ENCODE measurements at regions not wholly inside any gene's neighbourhood (a gene's known extent, or its start where the extent isn't known, plus 50 kb on each side); places are given as distances from the start of the nearest gene placed in this dataset.

DNA sequence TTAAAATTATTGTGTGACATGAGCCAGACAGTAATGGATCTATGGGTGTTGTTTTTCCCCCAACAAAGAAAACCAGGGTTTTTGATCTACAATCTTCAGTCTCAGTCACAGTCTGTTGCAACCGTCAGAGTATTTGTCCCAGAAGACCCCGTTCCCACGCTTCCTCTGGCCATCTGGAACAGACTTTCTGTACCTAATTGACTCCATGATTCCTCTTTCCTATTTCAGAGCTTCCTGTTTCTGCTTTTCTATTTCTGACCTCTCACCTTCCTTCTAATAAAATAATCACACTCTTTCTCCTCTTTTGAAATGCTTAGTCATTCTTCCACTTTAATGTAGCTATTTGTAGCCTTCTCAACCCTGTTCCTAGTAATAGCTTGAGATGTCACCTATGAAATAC lies 1044.8 kb downstream of the DTWD2 start:
- POLR2A ChIA-PET = no interaction called here
- H3K9me3 ChIP-seq (replicated peaks; ENCODE audit: control insufficient read depth, insufficient read depth, low read length) = no peaks in the 10 kb centered on the region
- H4K20me1 ChIP-seq (replicated peaks; ENCODE audit: control insufficient read depth, extremely low read depth, insufficient read depth, low read length) = no peaks in the 10 kb centered on the region
- dilution Hi-C loops (cut with MboI; ENCODE audit: extremely low pct_ligation_motif_present, low sequenced_read_pairs) (no loop called here), intact Hi-C loops (cut with micrococcal nuclease) (no loop called here)
- H3K36me3 ChIP-seq (ENCODE audit: control insufficient read depth in 2 of 2, extremely low read depth in 1 of 2, insufficient read depth in 2 of 2, low read length in 2 of 2) = no peaks in the 10 kb centered on the region
- DNase-seq (ENCODE audit: low read depth, low spot score) (no peak), FAIRE-seq (no peak)
- no peak overlapping the region for H3K4me2 ChIP-seq (ENCODE audit: insufficient read depth, low read length)
- no peak overlapping the region for H3K27ac ChIP-seq (ENCODE audit: insufficient read depth, low read depth, low read length)
- CTCF ChIA-PET = no interaction called here
- no peaks in the 10 kb centered on the region for H3K9me1 ChIP-seq (replicated peaks; ENCODE audit: control insufficient read depth, extremely low read depth, insufficient read depth, low read length)
- no peaks in the 10 kb centered on the region for H3K27me3 ChIP-seq (ENCODE audit: control insufficient read depth in 2 of 2, insufficient read depth in 2 of 2, low read length in 2 of 2)
- no peak for TF ChIP-seq POLR2AphosphoS5 (IDR thresholded peaks at IDR 0.05; ENCODE audit: insufficient read depth, low read depth, low read length)
- no peak for TF ChIP-seq CTCF (IDR thresholded peaks at IDR 0.05; ENCODE audit: extremely low read depth in 1 of 2, insufficient read depth in 1 of 2, low read depth in 1 of 2, low read length in 2 of 2)
- TF ChIP-seq MYC (IDR thresholded peaks at IDR 0.05; ENCODE audit: low read depth, low read length) = no peak
- no peak for TF ChIP-seq JUN (IDR thresholded peaks at IDR 0.05; ENCODE audit: borderline replicate concordance, insufficient read depth, insufficient read length, low read depth)
- no peak for TF ChIP-seq EZH2 (IDR thresholded peaks at IDR 0.05; ENCODE audit: borderline replicate concordance, low read depth, low read length, severe bottlenecking)
- no peak overlapping the region for H2AFZ ChIP-seq (ENCODE audit: low read depth, low read length)
- H3K4me1 ChIP-seq (ENCODE audit: control insufficient read depth, extremely low read depth, insufficient read depth, low read length) = no peaks in the 10 kb centered on the region
- H3K9ac ChIP-seq (replicated peaks; ENCODE audit: extremely low read depth, insufficient read depth, low read length) = no peak overlapping the region
- no peaks in the 10 kb centered on the region for H3K79me2 ChIP-seq (ENCODE audit: control insufficient read depth, insufficient read depth, low read length)
- no TSS peak for BruUV-seq (replicated peaks)
- H3K4me3 ChIP-seq (replicated peaks in 1 of 3; ENCODE audit: insufficient read depth in 1 of 3, low read depth in 1 of 3, low read length in 3 of 3) = no peak overlapping the region

GRCh38 chr5:117942861-117943519 lies 1045.4 kb downstream of the DTWD2 start:
- FAIRE-seq (no peak), DNase-seq (ENCODE audit: low read depth, low spot score) (no peak)
- Histone ChIP-seq H3K4me1 (ENCODE audit: control insufficient read depth, extremely low read depth, insufficient read depth, low read length) (no peaks in the 10 kb centered on the region), H3K4me3 (replicated peaks in 1 of 3; ENCODE audit: insufficient read depth in 1 of 3, low read depth in 1 of 3, low read length in 3 of 3) (no peak overlapping the region), H3K27ac (ENCODE audit: insufficient read depth, low read depth, low read length) (no peak overlapping the region), H3K4me2 (ENCODE audit: insufficient read depth, low read length) (no peak overlapping the region), H2AFZ (ENCODE audit: low read depth, low read length) (no peak overlapping the region), H3K9ac (replicated peaks; ENCODE audit: extremely low read depth, insufficient read depth, low read length) (no peak overlapping the region), H3K9me1 (replicated peaks; ENCODE audit: control insufficient read depth, extremely low read depth, insufficient read depth, low read length) (no peaks in the 10 kb centered on the region), H3K27me3 (ENCODE audit: control insufficient read depth in 2 of 2, insufficient read depth in 2 of 2, low read length in 2 of 2) (no peaks in the 10 kb centered on the region), H3K9me3 (replicated peaks; ENCODE audit: control insufficient read depth, insufficient read depth, low read length) (no peaks in the 10 kb centered on the region), H3K79me2 (ENCODE audit: control insufficient read depth, insufficient read depth, low read length) (no peaks in the 10 kb centered on the region), H4K20me1 (replicated peaks; ENCODE audit: control insufficient read depth, extremely low read depth, insufficient read depth, low read length) (no peaks in the 10 kb centered on the region), H3K36me3 (ENCODE audit: control insufficient read depth in 2 of 2, extremely low read depth in 1 of 2, insufficient read depth in 2 of 2, low read length in 2 of 2) (no peaks in the 10 kb centered on the region)
- ChIA-PET POLR2A (no interaction called here), CTCF (no interaction called here)
- no peak for TF ChIP-seq JUN (IDR thresholded peaks at IDR 0.05; ENCODE audit: borderline replicate concordance, insufficient read depth, insufficient read length, low read depth)
- no peak for TF ChIP-seq EZH2 (IDR thresholded peaks at IDR 0.05; ENCODE audit: borderline replicate concordance, low read depth, low read length, severe bottlenecking)
- no peak for TF ChIP-seq POLR2A (IDR thresholded peaks at IDR 0.05; ENCODE audit: low read depth, low read length)
- TF ChIP-seq CTCF (IDR thresholded peaks at IDR 0.05; ENCODE audit: extremely low read depth in 1 of 2, insufficient read depth in 1 of 2, low read depth in 1 of 2, low read length in 2 of 2) = no peak
- TF ChIP-seq FOS (IDR thresholded peaks at IDR 0.05; ENCODE audit: borderline replicate concordance, insufficient read depth, low read length) = no peak
- no peak for TF ChIP-seq POLR2AphosphoS5 (IDR thresholded peaks at IDR 0.05; ENCODE audit: insufficient read depth, low read depth, low read length)
- no peak for TF ChIP-seq MAX (IDR thresholded peaks at IDR 0.05; ENCODE audit: insufficient read depth, insufficient read length)
- TF ChIP-seq GATA2 (IDR thresholded peaks at IDR 0.05; ENCODE audit: insufficient read depth, insufficient read length, low read depth, low read length) = no peak
- TF ChIP-seq MYC (IDR thresholded peaks at IDR 0.05; ENCODE audit: low read depth, low read length) = no peak
- intact Hi-C loops (cut with micrococcal nuclease) (no loop called here), dilution Hi-C loops (cut with MboI; ENCODE audit: extremely low pct_ligation_motif_present, low sequenced_read_pairs) (no loop called here)
- BruUV-seq (replicated peaks) = no TSS peak
